SU-DHL-6 (cell line): ENCODE measurements at regions not wholly inside any gene's neighbourhood (a gene's known extent, or its start where the extent isn't known, plus 50 kb on each side); places are given as distances from the start of the nearest gene placed in this dataset.

ENCODE experiments used
- CTCF ChIP-seq: fragments of 200-600 bp; sonication (generic); IDR thresholded peaks from one replicate; pipeline ENCODE4 v1.5.1; 2017; ENCODE audit warnings: antibody characterized with exemption, mild to moderate bottlenecking, low read length, moderate library complexity; ENCODE audit not compliant: insufficient read depth, poor library complexity, severe bottlenecking
- EZH2phosphoT487 ChIP-seq: fragments of 200-600 bp; sonication (generic), shearing (Covaris generic); conservative IDR thresholded peaks from 2 replicates; pipeline ENCODE4 v1.6.1; 2018; ENCODE audit warnings: mild to moderate bottlenecking, antibody characterized with exemption, low read length, moderate library complexity, mixed read lengths

GRCh38 chr15:66945842-66946241, 119.6 kb upstream of the SMAD3 start:
- TF ChIP-seq CTCF (no peak), EZH2phosphoT487 (no peak)
